Activated naive CD4-positive, alpha-beta T cell treated with anti-CD3 and anti-CD28 coated beads for 36 hours (primary cell): ENCODE measurements at regions not wholly inside any gene's neighbourhood (a gene's known extent, or its start where the extent isn't known, plus 50 kb on each side); places are given as distances from the start of the nearest gene placed in this dataset.

Experiments used
- CTCF ChIA-PET: fragments of 350-600 bp; sonication (Branson Sonifier 250); formaldehyde crosslinking; loops from one replicate; lab custom pipeline; 2021; ENCODE audit warnings: antibody characterized with exemption; lab: Charles Lee
- DNase-seq: peaks from one replicate; pipeline ENCODE4 v3.0.0-alpha.2; 2020
- H3K27ac Mint-ChIP-seq: one replicate; pipeline ENCODE4 v1.8.0; 2021; ENCODE audit warnings: mild to moderate bottlenecking, mixed read lengths
- H3K27me3 Mint-ChIP-seq: one replicate; pipeline ENCODE4 v1.8.0; 2021; ENCODE audit warnings: low read depth, mixed read lengths
- H3K36me3 Mint-ChIP-seq: one replicate; pipeline ENCODE4 v1.8.0; 2021; ENCODE audit warnings: low read depth, mixed read lengths
- H3K4me1 Mint-ChIP-seq: one replicate; pipeline ENCODE4 v1.8.0; 2021; ENCODE audit warnings: low read depth, mixed read lengths
- H3K4me3 Mint-ChIP-seq: one replicate; pipeline ENCODE4 v1.8.0; 2021; ENCODE audit warnings: mild to moderate bottlenecking, moderate library complexity, mixed read lengths
- H3K9me3 Mint-ChIP-seq: one replicate; pipeline ENCODE4 v1.8.0; 2021; ENCODE audit warnings: mixed read lengths
- intact Hi-C: fragments of 100-400 bp; cut with micrococcal nuclease; formaldehyde crosslinking; loops from one replicate; pipeline ENCODE4 v1.15.1; 2023

- H3K27ac Mint-ChIP-seq: no peak overlapping the region
- CTCF ChIA-PET: no interaction called here
- H3K9me3 Mint-ChIP-seq: peaks cover 4% of the 10 kb centered on the region
- intact Hi-C loops: no loop called here
- H3K27me3 Mint-ChIP-seq: peaks cover 29% of the 10 kb centered on the region
- H3K4me1 Mint-ChIP-seq: no peaks in the 10 kb centered on the region
- no peaks in the 10 kb centered on the region for H3K36me3 Mint-ChIP-seq
- H3K4me3 Mint-ChIP-seq: no peak overlapping the region
- DNase-seq: no peak
Observed at GRCh38 chr9:93852728-93853127, 102.4 kb downstream of the BARX1 start.

- Mint-ChIP-seq H3K4me1 (no peaks in the 10 kb centered on the region), H3K4me3 (no peak overlapping the region), H3K36me3 (no peaks in the 10 kb centered on the region), H3K27me3 (peaks cover 36% of the 10 kb centered on the region), H3K9me3 (peaks cover 7% of the 10 kb centered on the region), H3K27ac (no peak overlapping the region)
- DNase-seq: no peak
- CTCF ChIA-PET: interaction anchor here (1.1 kb wide), 1 partner anchor 21 kb away, joined by 3 read pairs; no protein-coding TSS in a partner anchor
- intact Hi-C loops: no loop called here
Observed at GRCh38 chr9:93846349-93846748, 108.8 kb downstream of the BARX1 start.

GRCh38 chr9:93843396-93843795 is 111.8 kb downstream of the BARX1 start:
- no peak for DNase-seq
- peaks cover 30% of the 10 kb centered on the region for H3K27me3 Mint-ChIP-seq
- H3K4me3 Mint-ChIP-seq: no peak overlapping the region
- peaks cover 3% of the 10 kb centered on the region for H3K9me3 Mint-ChIP-seq
- CTCF ChIA-PET: interaction anchor here (0.6 kb wide), 1 partner anchor 120 kb away, joined by 5 read pairs; no protein-coding TSS in a partner anchor
- H3K27ac Mint-ChIP-seq: no peak overlapping the region
- no peaks in the 10 kb centered on the region for H3K36me3 Mint-ChIP-seq
- intact Hi-C loops: no loop called here
- no peaks in the 10 kb centered on the region for H3K4me1 Mint-ChIP-seq

- peaks cover 4% of the 10 kb centered on the region for H3K9me3 Mint-ChIP-seq
- H3K27ac Mint-ChIP-seq: no peak overlapping the region
- intact Hi-C loops: no loop called here
- CTCF ChIA-PET: no interaction called here
- H3K27me3 Mint-ChIP-seq: peaks cover 36% of the 10 kb centered on the region
- H3K36me3 Mint-ChIP-seq: no peaks in the 10 kb centered on the region
- H3K4me1 Mint-ChIP-seq: peaks cover 8% of the 10 kb centered on the region
- no peak overlapping the region for H3K4me3 Mint-ChIP-seq
- no peak for DNase-seq
Observed at GRCh38 chr9:93830606-93831005, 124.5 kb downstream of the BARX1 start.

- CTCF ChIA-PET: no interaction called here
- Mint-ChIP-seq H3K27me3 (peaks cover 40% of the 10 kb centered on the region), H3K9me3 (peaks cover 4% of the 10 kb centered on the region), H3K4me3 (no peak overlapping the region), H3K4me1 (peaks cover 8% of the 10 kb centered on the region), H3K27ac (no peak overlapping the region), H3K36me3 (no peaks in the 10 kb centered on the region)
- DNase-seq: no peak
- intact Hi-C loops: no loop called here
Observed at GRCh38 chr9:93830012-93830596, 125.1 kb downstream of the BARX1 start.

- CTCF ChIA-PET: no interaction called here
- intact Hi-C loops: loop anchor here (5.0 to 10.0 kb wide), 4 partner anchors 125 to 383 kb away; partner anchors contain the start of gene BARX1
- no peaks in the 10 kb centered on the region for H3K36me3 Mint-ChIP-seq
- peaks cover 8% of the 10 kb centered on the region for H3K4me1 Mint-ChIP-seq
- H3K4me3 Mint-ChIP-seq: no peak overlapping the region
- H3K27ac Mint-ChIP-seq: no peak overlapping the region
- H3K9me3 Mint-ChIP-seq: peaks cover 4% of the 10 kb centered on the region
- peaks cover 41% of the 10 kb centered on the region for H3K27me3 Mint-ChIP-seq
- DNase-seq: no peak
Observed at GRCh38 chr9:93829271-93830011, 125.7 kb downstream of the BARX1 start.

- H3K27ac Mint-ChIP-seq: no peak overlapping the region
- peaks cover 8% of the 10 kb centered on the region for H3K4me1 Mint-ChIP-seq
- no peak overlapping the region for H3K4me3 Mint-ChIP-seq
- CTCF ChIA-PET: interaction anchor here (1.5 kb wide), 1 partner anchor 134 kb away, joined by 8 read pairs; no protein-coding TSS in a partner anchor
- no peaks in the 10 kb centered on the region for H3K36me3 Mint-ChIP-seq
- intact Hi-C loops: loop anchor here (5.0 to 10.0 kb wide), 4 partner anchors 126 to 384 kb away; partner anchors contain the start of gene BARX1
- peaks cover 39% of the 10 kb centered on the region for H3K27me3 Mint-ChIP-seq
- no peak for DNase-seq
- peaks cover 4% of the 10 kb centered on the region for H3K9me3 Mint-ChIP-seq
Observed at GRCh38 chr9:93828331-93829097, 126.6 kb downstream of the BARX1 start.

GRCh38 chr9:93827545-93828330 is 127.4 kb downstream of the BARX1 start:
- Mint-ChIP-seq H3K9me3 (no peaks in the 10 kb centered on the region), H3K4me1 (peaks cover 8% of the 10 kb centered on the region), H3K36me3 (no peaks in the 10 kb centered on the region), H3K27ac (no peak overlapping the region), H3K27me3 (peaks cover 40% of the 10 kb centered on the region), H3K4me3 (no peak overlapping the region)
- DNase-seq: peak; percentile 46
- CTCF ChIA-PET: interaction anchor here (0.6 to 1.5 kb wide), 12 partner anchors 10 to 186 kb away, joined by 3 to 8 read pairs (median 4); no protein-coding TSS in a partner anchor
- intact Hi-C loops: loop anchor here (2.0 to 10.0 kb wide), 5 partner anchors 81 to 385 kb away; partner anchors contain the start of gene BARX1

- Mint-ChIP-seq H3K36me3 (no peaks in the 10 kb centered on the region), H3K9me3 (no peaks in the 10 kb centered on the region), H3K4me3 (no peak overlapping the region), H3K4me1 (peaks cover 8% of the 10 kb centered on the region), H3K27ac (no peak overlapping the region), H3K27me3 (peaks cover 46% of the 10 kb centered on the region)
- intact Hi-C loops: loop anchor here (2.0 to 10.0 kb wide), 5 partner anchors 82 to 385 kb away; partner anchors contain the start of gene BARX1
- no peak for DNase-seq
- CTCF ChIA-PET: interaction anchor here (0.6 to 2.5 kb wide), 11 partner anchors 11 to 187 kb away, joined by 3 to 13 read pairs (median 4); no protein-coding TSS in a partner anchor
Observed at GRCh38 chr9:93826905-93827544, 128.1 kb downstream of the BARX1 start.

GRCh38 chr9:93826209-93826608 is 128.9 kb downstream of the BARX1 start:
- H3K36me3 Mint-ChIP-seq: no peaks in the 10 kb centered on the region
- no peaks in the 10 kb centered on the region for H3K9me3 Mint-ChIP-seq
- peak; percentile 67 for DNase-seq
- no peak overlapping the region for H3K27ac Mint-ChIP-seq
- H3K4me3 Mint-ChIP-seq: peak overlapping the region; percentile 45
- H3K4me1 Mint-ChIP-seq: peaks cover 8% of the 10 kb centered on the region
- intact Hi-C loops: loop anchor here (2.0 to 10.0 kb wide), 5 partner anchors 83 to 386 kb away; partner anchors contain the start of gene BARX1
- H3K27me3 Mint-ChIP-seq: peaks cover 47% of the 10 kb centered on the region
- CTCF ChIA-PET: interaction anchor here (0.5 to 3.0 kb wide), 6 partner anchors 17 to 411 kb away, joined by 3 to 13 read pairs (median 3); no protein-coding TSS in a partner anchor
